Vagina (tissue), 2 donors: ENCODE measurements at regions not wholly inside any gene's neighbourhood (a gene's known extent, or its start where the extent isn't known, plus 50 kb on each side); places are given as distances from the start of the nearest gene placed in this dataset.

Experiments
- DNase-seq, 2 donors: peaks; one replicate each; pipeline ENCODE4 v3.0.0-alpha.2; 2017; ENCODE audit errors: extremely low spot score in 2 of 2
- H3K27ac ChIP-seq: fragments of 200-600 bp; sonication (generic); one replicate; pipeline ENCODE4 v1.5.1; 2019
- H3K27me3 ChIP-seq: fragments of 200-600 bp; sonication (generic); one replicate; pipeline ENCODE4 v1.5.1; 2019
- H3K36me3 ChIP-seq, 2 donors: fragments of 200-600 bp; sonication (generic); one replicate each; pipeline ENCODE4 v1.5.1; 2017 to 2019
- H3K4me1 ChIP-seq: fragments of 200-600 bp; sonication (generic); one replicate; pipeline ENCODE4 v1.5.1; 2019
- H3K4me3 ChIP-seq, 2 donors: fragments of 200-600 bp; sonication (generic); 1 replicate in 1 of 2; 2 replicates in 1 of 2; pipeline ENCODE4 v1.5.1; 2016 to 2019
- H3K9me3 ChIP-seq: fragments of 200-600 bp; sonication (generic); one replicate; pipeline ENCODE4 v1.5.1; 2019
- CTCF ChIP-seq, 3 experiments: fragments of 450-650 bp in 2 of 3; fragments of 200-600 bp in 1 of 3; sonication (generic) in 1 of 3; IDR thresholded peaks; one replicate each; pipeline ENCODE4 v1.5.1; 2017 to 2019; ENCODE audit warnings: antibody characterized with exemption in 3 of 3, mild to moderate bottlenecking in 2 of 3, moderate library complexity in 2 of 3
- POLR2A ChIP-seq, 2 donors: fragments of 450-650 bp; IDR thresholded peaks; one replicate each; pipeline ENCODE4 v1.6.1; 2017; ENCODE audit warnings: antibody characterized with exemption in 2 of 2, mild to moderate bottlenecking in 2 of 2, moderate library complexity in 2 of 2
- POLR2AphosphoS5 ChIP-seq, 2 donors: sonication (generic); formaldehyde crosslinking; IDR thresholded peaks; one replicate each; pipeline ENCODE4 v1.9.0; 2017; ENCODE audit warnings: antibody characterized with exemption in 2 of 2, mild to moderate bottlenecking in 2 of 2, low read depth in 1 of 2; ENCODE audit not compliant: insufficient read depth in 1 of 2
- intact Hi-C: fragments of 100-400 bp; cut with DNase I; formaldehyde crosslinking; loops from one replicate; pipeline ENCODE4 v1.15.1; 2023

DNA sequence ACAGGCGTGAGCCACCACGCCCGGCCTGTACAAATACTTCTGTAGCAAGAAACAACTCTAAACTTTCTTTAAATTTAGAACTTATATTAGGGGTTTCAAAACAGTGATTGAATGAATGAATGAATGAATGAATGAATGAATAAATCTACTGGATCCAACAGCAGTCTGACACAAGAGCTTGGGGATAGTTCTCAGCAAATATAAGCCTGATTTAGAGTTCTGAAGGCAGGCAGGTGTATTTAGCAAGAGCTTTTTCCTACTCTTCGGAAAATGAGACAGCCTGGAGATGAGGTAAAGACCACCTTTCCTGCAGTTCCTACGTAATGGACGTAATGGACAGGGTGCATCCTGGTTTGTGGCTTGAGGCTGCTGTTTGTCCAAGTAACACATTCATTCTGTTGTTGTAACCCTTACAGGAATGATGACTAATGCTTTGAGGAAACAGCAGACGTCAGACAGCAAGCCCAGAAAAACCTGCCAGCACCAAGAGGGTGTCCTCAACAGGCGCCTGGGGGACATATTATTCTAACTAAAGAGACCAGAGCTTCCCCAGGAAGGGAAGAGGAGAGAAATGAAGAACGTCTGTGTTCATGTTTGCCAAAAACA lies 277.4 kb upstream of the SOX5 start:
- no peaks in the 10 kb centered on the region for H3K36me3 ChIP-seq
- H3K9me3 ChIP-seq, result no peaks in the 10 kb centered on the region
- H3K27me3 ChIP-seq, result no peaks in the 10 kb centered on the region
- H3K4me1 ChIP-seq, result peaks cover 21% of the 10 kb centered on the region
- no peak overlapping the region for H3K27ac ChIP-seq
- H3K4me3 ChIP-seq, result no peak overlapping the region
- intact Hi-C loops, result no loop called here
- DNase-seq, result no peak
- TF ChIP-seq POLR2AphosphoS5 (IDR thresholded peaks at IDR 0.05; ENCODE audit: insufficient read depth in 1 of 2, low read depth in 1 of 2) (no peak), POLR2A (IDR thresholded peaks at IDR 0.05) (no peak), CTCF (IDR thresholded peaks at IDR 0.05) (no peak)

DNA sequence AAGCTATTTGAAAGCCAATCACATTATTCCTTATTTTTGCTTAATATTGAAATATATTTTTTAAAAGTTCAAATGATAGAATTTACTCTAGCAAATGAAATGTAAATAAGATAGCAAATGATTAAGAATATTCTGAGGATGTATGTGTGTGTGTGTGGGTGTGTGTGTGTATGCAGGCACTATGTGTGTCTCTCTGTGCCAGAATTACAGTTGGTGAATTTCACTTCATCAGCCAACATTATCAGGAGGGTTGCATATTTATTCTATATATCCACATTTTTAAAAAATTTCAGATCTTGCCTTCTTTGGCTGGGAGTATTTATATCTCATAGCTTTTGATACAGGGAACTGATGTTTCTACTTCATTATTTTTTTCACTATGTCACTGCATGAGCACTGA lies 274.9 kb upstream of the SOX5 start:
- intact Hi-C loops, result no loop called here
- Histone ChIP-seq H3K4me1 (peaks cover 18% of the 10 kb centered on the region), H3K9me3 (no peaks in the 10 kb centered on the region), H3K27me3 (no peaks in the 10 kb centered on the region), H3K4me3 (no peak overlapping the region), H3K27ac (no peak overlapping the region), H3K36me3 (no peaks in the 10 kb centered on the region)
- TF ChIP-seq POLR2AphosphoS5 (IDR thresholded peaks at IDR 0.05; ENCODE audit: insufficient read depth in 1 of 2, low read depth in 1 of 2) (no peak), CTCF (IDR thresholded peaks at IDR 0.05) (no peak), POLR2A (IDR thresholded peaks at IDR 0.05) (no peak)
- DNase-seq, result no peak

DNA sequence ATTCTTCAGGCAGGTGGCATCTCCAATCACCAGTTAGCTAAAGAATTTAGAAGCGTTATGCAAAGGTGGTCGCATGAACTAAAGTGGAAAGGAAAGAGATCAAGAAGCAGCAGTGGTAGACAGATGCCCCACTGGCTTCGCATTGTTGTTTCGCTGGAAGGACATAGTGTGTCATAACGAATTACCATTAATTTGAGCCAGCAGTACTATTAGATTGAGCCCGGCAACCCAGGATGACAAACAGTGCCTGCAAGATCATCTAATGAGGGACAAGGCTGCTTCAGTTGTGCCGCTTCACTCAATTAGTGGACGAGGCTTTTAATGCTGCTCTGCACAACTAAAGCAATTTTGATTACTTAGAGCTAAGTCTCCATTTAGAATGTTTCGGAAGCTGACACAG lies 274.5 kb upstream of the SOX5 start:
- Histone ChIP-seq H3K36me3 (no peaks in the 10 kb centered on the region), H3K27me3 (no peaks in the 10 kb centered on the region), H3K4me1 (peaks cover 13% of the 10 kb centered on the region), H3K9me3 (no peaks in the 10 kb centered on the region), H3K27ac (no peak overlapping the region), H3K4me3 (no peak overlapping the region)
- TF ChIP-seq POLR2AphosphoS5 (IDR thresholded peaks at IDR 0.05; ENCODE audit: insufficient read depth in 1 of 2, low read depth in 1 of 2), result no peak
- intact Hi-C loops, result no loop called here
- DNase-seq, result no peak

DNA sequence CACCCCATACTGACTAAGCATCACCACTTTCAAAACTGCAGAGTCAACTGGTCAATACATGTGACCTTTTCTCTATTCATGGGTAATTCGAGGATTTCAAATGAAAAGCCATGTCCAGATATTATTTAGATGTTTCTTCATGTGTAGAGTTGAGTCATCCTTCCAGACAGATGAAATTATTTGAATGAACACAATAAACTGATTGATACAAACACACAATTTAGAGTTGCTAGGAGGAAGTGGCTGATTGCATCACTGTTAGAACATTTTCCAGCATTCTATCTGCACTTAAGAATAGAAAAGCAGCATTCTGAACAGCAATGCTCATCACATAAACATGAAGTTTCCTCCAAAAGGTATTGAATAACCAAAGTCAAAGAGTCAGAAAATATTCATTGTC lies 273.5 kb upstream of the SOX5 start:
- H3K9me3 ChIP-seq, result no peaks in the 10 kb centered on the region
- peaks cover 9% of the 10 kb centered on the region for H3K4me1 ChIP-seq
- TF ChIP-seq POLR2A (IDR thresholded peaks at IDR 0.05) (no peak), CTCF (IDR thresholded peaks at IDR 0.05) (no peak), POLR2AphosphoS5 (IDR thresholded peaks at IDR 0.05; ENCODE audit: insufficient read depth in 1 of 2, low read depth in 1 of 2) (no peak)
- intact Hi-C loops, result no loop called here
- DNase-seq, result no peak
- H3K36me3 ChIP-seq, result no peaks in the 10 kb centered on the region
- no peak overlapping the region for H3K27ac ChIP-seq
- H3K4me3 ChIP-seq, result no peak overlapping the region
- H3K27me3 ChIP-seq, result no peaks in the 10 kb centered on the region

DNA sequence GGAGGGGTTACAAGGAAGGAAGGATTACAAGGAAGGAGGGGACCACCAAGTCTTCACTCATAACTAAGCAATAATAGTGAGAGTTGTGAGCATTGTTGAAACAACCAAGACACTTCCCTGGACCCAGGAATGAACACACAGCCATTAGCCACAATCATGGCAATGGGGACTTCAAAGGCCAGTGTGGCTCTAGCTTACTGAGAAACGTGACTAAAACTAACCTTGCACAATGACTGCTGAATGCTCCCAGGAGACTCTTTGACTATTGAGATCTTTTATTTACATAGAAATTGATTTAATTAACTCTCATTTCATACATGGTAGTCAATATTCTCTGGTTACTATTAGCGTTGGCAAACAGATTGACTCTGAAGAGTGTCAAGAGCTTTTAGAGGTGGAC lies 263.0 kb upstream of the SOX5 start:
- TF ChIP-seq POLR2A (IDR thresholded peaks at IDR 0.05) (no peak), CTCF (IDR thresholded peaks at IDR 0.05) (no peak), POLR2AphosphoS5 (IDR thresholded peaks at IDR 0.05; ENCODE audit: insufficient read depth in 1 of 2, low read depth in 1 of 2) (no peak)
- H3K9me3 ChIP-seq, result no peaks in the 10 kb centered on the region
- no peaks in the 10 kb centered on the region for H3K36me3 ChIP-seq
- intact Hi-C loops, result no loop called here
- no peak overlapping the region for H3K27ac ChIP-seq
- H3K4me3 ChIP-seq, result no peak overlapping the region
- H3K4me1 ChIP-seq, result no peaks in the 10 kb centered on the region
- no peaks in the 10 kb centered on the region for H3K27me3 ChIP-seq
- no peak for DNase-seq
